SK-N-SH (cell line): ENCODE measurements at regions not wholly inside any gene's neighbourhood (a gene's known extent, or its start where the extent isn't known, plus 50 kb on each side); places are given as distances from the start of the nearest gene placed in this dataset.

Experiments
- EP300 ChIP-seq, 2 experiments: IDR thresholded peaks; 2 replicates each; pipeline versions ENCODE4 v1.4.0 to v1.6.1; 2012; ENCODE audit warnings: borderline replicate concordance in 1 of 2, low read depth in 1 of 2, low read length in 1 of 2
- JUND ChIP-seq: IDR thresholded peaks from 2 replicates; pipeline ENCODE4 v1.4.0; 2012
- POLR2AphosphoS5 ChIP-seq: IDR thresholded peaks from 2 replicates; pipeline ENCODE4 v1.6.1; 2012; ENCODE audit warnings: low read depth, low read length
- RAD21 ChIP-seq: IDR thresholded peaks from 2 replicates; pipeline ENCODE4 v1.6.1; 2012; ENCODE audit warnings: mild to moderate bottlenecking, low read length
- SMC3 ChIP-seq: IDR thresholded peaks from 2 replicates; pipeline ENCODE4 v1.6.1; 2012; ENCODE audit warnings: low read depth, low read length, improper control_type of control experiment
- TAF1 ChIP-seq: IDR thresholded peaks from 2 replicates; pipeline ENCODE4 v1.6.1; 2012; ENCODE audit warnings: low read depth, mild to moderate bottlenecking, low read length, moderate library complexity, borderline replicate concordance
- TF ChIP-seq, protein P1 (sequence below): fragments of 200-600 bp; sonication (generic); IDR thresholded peaks from 2 replicates; pipeline ENCODE4 v1.6.1; 2017; ENCODE audit warnings: antibody characterized with exemption, mild to moderate bottlenecking, moderate library complexity
- TF ChIP-seq, protein P2 (sequence below): fragments of 150-350 bp; IDR thresholded peaks from 2 replicates; pipeline ENCODE4 v1.6.1; 2017; ENCODE audit warnings: antibody characterized with exemption, low read length, low read depth, borderline replicate concordance
- TF ChIP-seq, protein P3 (sequence below): IDR thresholded peaks from 2 replicates; pipeline ENCODE4 v1.4.0; 2012; ENCODE audit warnings: low read depth, borderline replicate concordance
- TF ChIP-seq, protein P4 (sequence below): IDR thresholded peaks from 2 replicates; pipeline ENCODE4 v1.4.0; 2012; ENCODE audit warnings: low read depth, borderline replicate concordance

DNA sequence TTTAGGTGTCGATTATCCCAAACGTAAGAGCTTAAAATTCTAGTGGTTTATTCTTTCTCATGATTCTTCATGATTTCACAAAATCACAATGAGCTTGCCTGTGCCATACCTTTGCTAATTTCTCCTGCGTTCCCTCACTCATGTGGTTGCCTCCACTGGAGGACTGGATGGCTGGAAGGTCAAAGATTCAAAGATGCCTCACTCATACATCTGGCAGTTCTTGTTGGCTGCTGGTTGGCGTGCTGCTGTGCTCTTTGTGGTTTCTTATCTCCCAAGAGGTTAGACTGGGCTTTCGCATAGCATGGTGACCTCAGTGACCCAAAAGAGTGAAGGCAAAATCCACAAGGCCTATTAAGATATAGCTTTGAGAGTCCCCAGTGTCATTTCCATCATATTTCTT, 877.6 kb upstream of the AUTS2 start:
- TF ChIP-seq POLR2AphosphoS5: no peak
- TF ChIP-seq EP300 (IDR thresholded peaks at IDR 0.05; ENCODE audit: borderline replicate concordance in 1 of 2, low read depth in 1 of 2, low read length in 1 of 2): no peak
- TF ChIP-seq, protein P1, sequence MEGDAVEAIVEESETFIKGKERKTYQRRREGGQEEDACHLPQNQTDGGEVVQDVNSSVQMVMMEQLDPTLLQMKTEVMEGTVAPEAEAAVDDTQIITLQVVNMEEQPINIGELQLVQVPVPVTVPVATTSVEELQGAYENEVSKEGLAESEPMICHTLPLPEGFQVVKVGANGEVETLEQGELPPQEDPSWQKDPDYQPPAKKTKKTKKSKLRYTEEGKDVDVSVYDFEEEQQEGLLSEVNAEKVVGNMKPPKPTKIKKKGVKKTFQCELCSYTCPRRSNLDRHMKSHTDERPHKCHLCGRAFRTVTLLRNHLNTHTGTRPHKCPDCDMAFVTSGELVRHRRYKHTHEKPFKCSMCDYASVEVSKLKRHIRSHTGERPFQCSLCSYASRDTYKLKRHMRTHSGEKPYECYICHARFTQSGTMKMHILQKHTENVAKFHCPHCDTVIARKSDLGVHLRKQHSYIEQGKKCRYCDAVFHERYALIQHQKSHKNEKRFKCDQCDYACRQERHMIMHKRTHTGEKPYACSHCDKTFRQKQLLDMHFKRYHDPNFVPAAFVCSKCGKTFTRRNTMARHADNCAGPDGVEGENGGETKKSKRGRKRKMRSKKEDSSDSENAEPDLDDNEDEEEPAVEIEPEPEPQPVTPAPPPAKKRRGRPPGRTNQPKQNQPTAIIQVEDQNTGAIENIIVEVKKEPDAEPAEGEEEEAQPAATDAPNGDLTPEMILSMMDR: no peak
- TF ChIP-seq TAF1: no peak
- TF ChIP-seq, protein P2, sequence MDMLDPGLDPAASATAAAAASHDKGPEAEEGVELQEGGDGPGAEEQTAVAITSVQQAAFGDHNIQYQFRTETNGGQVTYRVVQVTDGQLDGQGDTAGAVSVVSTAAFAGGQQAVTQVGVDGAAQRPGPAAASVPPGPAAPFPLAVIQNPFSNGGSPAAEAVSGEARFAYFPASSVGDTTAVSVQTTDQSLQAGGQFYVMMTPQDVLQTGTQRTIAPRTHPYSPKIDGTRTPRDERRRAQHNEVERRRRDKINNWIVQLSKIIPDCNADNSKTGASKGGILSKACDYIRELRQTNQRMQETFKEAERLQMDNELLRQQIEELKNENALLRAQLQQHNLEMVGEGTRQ: no peak
- no peak for TF ChIP-seq RAD21
- no peak for TF ChIP-seq SMC3
- TF ChIP-seq, protein P3, sequence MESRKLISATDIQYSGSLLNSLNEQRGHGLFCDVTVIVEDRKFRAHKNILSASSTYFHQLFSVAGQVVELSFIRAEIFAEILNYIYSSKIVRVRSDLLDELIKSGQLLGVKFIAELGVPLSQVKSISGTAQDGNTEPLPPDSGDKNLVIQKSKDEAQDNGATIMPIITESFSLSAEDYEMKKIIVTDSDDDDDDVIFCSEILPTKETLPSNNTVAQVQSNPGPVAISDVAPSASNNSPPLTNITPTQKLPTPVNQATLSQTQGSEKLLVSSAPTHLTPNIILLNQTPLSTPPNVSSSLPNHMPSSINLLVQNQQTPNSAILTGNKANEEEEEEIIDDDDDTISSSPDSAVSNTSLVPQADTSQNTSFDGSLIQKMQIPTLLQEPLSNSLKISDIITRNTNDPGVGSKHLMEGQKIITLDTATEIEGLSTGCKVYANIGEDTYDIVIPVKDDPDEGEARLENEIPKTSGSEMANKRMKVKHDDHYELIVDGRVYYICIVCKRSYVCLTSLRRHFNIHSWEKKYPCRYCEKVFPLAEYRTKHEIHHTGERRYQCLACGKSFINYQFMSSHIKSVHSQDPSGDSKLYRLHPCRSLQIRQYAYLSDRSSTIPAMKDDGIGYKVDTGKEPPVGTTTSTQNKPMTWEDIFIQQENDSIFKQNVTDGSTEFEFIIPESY: no peak
- TF ChIP-seq, protein P4, sequence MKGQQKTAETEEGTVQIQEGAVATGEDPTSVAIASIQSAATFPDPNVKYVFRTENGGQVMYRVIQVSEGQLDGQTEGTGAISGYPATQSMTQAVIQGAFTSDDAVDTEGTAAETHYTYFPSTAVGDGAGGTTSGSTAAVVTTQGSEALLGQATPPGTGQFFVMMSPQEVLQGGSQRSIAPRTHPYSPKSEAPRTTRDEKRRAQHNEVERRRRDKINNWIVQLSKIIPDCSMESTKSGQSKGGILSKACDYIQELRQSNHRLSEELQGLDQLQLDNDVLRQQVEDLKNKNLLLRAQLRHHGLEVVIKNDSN: no peak
- TF ChIP-seq JUND: no peak
